ENCODE measurements at regions not wholly inside any gene's neighbourhood (a gene's known extent, or its start where the extent isn't known, plus 50 kb on each side); places are given as distances from the start of the nearest gene placed in this dataset.
"Not testable (repeated sequence)": the region's sequence is repeated elsewhere in the genome, so short reads cannot be mapped to it uniquely, and the experiment has no call there.

DNA sequence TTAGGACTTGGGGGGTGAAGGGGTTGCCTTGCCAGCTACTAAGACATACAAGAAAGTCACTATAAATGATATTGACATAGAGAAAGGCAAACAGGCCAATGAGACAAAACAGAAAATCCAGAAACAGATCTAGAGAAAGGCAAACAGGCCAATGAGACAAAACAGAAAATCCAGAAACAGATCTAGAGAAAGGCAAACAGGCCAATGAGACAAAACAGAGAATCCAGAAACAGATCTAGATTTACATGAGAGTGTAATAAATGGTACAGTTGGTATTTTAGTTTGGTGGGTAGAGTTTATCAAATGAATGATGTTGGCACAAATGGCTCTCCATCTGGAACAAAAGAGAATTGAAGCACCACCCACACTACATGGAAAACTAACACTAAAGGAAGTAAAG is 99.8 kb upstream of the FOXQ1 start:
- not testable (repeated sequence) for TF ChIP-seq POLR2A, CTCF (IDR thresholded peaks at IDR 0.05)
